Pulmonary artery endothelial cell (primary cell): ENCODE measurements at regions not wholly inside any gene's neighbourhood (a gene's known extent, or its start where the extent isn't known, plus 50 kb on each side); places are given as distances from the start of the nearest gene placed in this dataset.
A peak's percentile ranks its signal among the peaks of the same experiment; 100 is the strongest.
"Not testable (repeated sequence)": the region's sequence is repeated elsewhere in the genome, so short reads cannot be mapped to it uniquely, and the experiment has no call there.

Source experiments
- DNase-seq: peaks from one replicate; pipeline ENCODE4 v3.0.0-alpha.2; 2011; ENCODE audit warnings: low read depth, low spot score

- peak; percentile 27 for DNase-seq
These were observed 55.1 kb downstream of the CYCS start for GRCh38 chr7:25069900-25070443.

GRCh38 chr7:25068502-25069213 lies 56.4 kb downstream of the CYCS start:
- no peak for DNase-seq

- DNase-seq = no peak
These were observed 57.1 kb downstream of the CYCS start for GRCh38 chr7:25067726-25068501.

DNA sequence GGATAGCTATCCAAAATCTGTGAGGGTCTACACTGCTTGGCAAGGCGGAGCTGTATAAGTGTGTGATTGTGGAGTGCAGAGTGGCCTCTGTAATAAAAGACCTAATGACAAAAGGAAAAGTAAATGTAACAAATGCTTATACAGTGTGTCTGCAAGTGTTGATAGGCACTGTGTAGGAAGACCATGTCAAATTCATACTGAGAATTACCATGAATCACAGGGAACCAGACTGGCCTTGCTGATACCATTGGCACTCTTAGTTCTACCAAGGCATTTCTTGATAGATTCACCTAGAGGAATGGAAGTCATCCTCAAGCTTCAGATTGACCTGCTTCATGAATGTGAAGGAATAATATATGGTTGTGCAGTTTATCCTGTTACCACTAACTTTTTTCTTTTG lies 58.8 kb downstream of the CYCS start:
- no peak for DNase-seq

GRCh38 chr7:25062380-25062779 lies 62.7 kb downstream of the CYCS start:
- no peak for DNase-seq

GRCh38 chr7:25060487-25061055 lies 64.5 kb downstream of the CYCS start:
- no peak for DNase-seq

- no peak for DNase-seq
These were observed 65.5 kb downstream of the CYCS start for GRCh38 chr7:25059576-25059975.

GRCh38 chr7:25056368-25056767 lies 68.7 kb downstream of the CYCS start:
- no peak for DNase-seq

- DNase-seq = no peak
These were observed 69.4 kb downstream of the CYCS start for GRCh38 chr7:25055520-25056220.

DNA sequence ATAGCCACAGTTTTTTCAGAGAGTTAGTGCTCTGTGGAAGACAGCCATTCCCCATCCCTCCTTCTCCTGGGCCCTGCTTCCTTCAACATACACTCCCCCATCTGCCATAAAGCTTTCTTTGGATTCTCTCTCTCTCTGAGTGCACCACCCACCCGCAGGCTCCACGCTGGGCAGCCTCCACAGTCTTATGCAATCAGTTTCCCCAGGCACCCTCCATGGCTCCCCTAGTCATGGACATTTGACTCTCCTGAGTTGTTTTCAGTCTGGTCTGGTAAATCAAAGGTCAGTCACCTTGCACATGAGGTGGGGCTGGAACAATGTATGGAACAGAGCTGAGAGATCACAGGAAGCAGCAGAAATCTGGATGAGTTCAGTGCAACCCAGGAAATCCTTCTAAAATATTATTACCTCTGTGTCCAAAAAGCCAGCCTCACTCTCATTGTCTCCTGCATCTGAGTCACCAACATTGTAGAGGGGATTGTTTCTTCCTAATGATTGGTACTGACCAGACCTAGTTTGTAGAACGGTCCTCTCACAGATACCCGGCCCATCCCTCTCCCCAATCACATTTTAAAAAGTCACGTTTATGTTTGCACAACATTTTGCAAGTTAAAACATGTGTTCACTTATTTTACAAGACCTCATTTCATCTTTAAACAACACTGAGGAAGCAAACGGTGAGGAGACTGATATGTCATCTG lies 70.1 kb downstream of the CYCS start:
- DNase-seq = no peak

GRCh38 chr7:25050223-25050622 lies 70.2 kb upstream of the OSBPL3 start:
- no peak for DNase-seq

DNA sequence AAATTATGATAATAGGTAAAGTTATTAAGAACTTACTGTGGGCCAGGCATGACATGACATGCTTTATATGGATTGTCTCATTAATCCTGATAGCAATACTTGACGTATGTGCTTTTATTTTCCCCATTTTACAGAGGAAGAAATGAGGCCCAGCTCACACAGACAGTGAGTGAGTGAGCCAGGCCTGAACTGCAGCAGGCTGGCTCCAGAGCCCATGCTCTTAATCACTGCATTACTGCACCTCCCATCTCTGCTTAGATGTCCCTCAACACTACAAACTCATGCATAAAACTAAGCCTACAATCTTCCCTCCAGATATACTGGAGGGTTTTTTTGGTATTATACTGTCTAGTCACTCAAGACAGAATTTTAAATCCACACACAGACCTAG lies 68.5 kb upstream of the OSBPL3 start:
- DNase-seq = no peak

DNA sequence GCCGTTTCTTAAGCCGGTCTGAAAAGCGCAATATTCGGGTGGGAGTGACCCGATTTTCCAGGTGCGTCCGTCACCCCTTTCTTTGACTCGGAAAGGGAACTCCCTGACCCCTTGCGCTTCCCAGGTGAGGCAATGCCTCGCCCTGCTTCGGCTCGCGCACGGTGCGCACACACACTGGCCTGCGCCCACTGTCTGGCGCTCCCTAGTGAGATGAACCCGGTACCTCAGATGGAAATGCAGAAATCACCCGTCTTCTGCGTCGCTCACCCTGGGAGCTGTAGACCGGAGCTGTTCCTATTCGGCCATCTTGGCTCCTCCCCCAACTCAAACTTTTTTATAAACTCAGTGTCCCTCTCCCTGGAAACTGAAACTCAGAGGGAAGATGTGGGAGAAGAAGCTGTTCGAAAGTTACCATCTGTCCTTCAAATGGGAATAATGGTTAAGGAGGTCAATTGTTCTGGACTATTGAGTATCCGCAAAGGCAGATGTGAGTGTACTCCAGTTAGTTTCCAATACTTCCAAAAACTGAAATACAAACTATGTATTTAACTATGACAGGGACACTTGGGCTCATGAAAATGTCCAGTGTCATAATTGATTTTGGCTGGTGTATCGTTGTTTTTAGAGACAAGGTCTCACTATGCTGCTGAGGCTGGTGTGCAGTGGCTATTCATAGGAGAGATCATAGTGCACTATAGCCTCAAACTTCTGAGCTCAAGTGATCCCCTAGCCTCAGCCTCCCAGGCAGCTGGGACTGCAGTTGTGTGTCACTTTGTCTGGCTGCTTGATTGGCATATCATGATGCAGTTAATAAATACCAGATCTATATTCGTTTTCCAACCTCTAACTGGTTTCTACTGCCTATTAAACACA lies 67.8 kb upstream of the OSBPL3 start:
- not testable (repeated sequence) for DNase-seq

DNA sequence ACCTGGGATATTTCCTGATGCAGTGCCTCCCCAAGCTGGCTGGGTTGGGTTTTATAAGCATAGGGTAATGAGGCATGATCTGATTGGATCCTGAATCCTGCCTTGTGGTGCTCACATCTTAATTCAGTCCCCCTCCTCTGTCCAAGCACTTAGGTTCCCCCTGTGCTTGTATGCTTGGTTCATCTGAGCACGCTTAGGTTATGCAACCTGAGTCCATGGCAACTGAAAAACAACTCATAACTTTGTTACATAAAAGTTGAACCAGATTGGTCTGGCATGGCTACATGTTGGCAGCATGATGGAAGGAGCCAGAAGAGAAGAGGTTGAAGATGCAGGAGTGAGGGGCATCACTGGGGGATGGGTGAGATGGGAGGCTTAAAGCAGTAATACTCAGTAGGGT lies 57.3 kb upstream of the OSBPL3 start:
- no peak for DNase-seq

DNA sequence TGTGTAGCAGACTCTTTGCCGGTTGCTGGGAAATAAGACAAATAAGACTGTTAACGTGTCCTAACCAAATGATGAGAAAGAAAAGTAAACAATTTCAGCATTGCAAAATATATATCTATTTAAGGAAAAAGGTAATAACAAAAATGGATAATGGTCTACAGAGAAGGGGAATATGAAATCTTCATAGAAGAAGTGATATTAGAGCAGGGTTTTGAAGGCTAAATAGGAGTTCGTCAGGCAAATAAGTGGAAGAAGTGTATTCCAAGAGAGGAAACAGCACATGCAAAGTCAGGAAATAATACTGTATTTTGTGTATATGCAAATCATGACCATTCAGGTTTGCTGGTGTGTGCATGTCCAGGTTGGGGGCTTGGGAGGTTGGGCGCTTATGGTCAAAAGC lies 55.3 kb upstream of the OSBPL3 start:
- DNase-seq = no peak

DNA sequence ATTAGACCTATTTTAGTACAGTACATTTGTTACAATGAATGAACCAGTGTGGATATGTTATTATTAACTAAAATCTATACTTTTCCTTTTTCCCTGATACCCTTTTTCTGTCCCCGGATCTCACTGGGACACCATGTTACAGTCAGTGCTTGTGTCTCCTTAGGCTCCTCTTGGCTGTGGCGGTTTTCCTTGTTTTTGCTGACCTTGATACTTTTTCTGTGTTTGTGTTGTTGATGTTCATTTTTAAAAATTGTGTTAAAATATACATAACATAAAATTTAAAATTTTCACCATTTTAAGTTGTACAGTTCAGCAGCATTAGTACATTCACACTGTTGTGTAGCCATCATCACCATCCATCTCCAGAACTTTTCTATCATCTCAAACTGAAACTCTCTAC lies 54.2 kb upstream of the OSBPL3 start:
- no peak for DNase-seq

GRCh38 chr7:25032774-25033743 lies 53.1 kb upstream of the OSBPL3 start:
- no peak for DNase-seq

GRCh38 chr7:25031432-25031831 lies 51.5 kb upstream of the OSBPL3 start:
- no peak for DNase-seq

GRCh38 chr7:25031007-25031406 lies 51.0 kb upstream of the OSBPL3 start:
- DNase-seq = no peak
